ENCODE measurements at regions not wholly inside any gene's neighbourhood (a gene's known extent, or its start where the extent isn't known, plus 50 kb on each side); places are given as distances from the start of the nearest gene placed in this dataset.

GRCh38 chr15:96247621-96248305 lies 82.7 kb upstream of the NR2F2 start:
- Histone ChIP-seq H3K9me3 (ENCODE audit: control insufficient read depth, low read length) (no peaks in the 10 kb centered on the region), H3K9ac (ENCODE audit: low read length) (no peak overlapping the region), H3K4me1 (ENCODE audit: control insufficient read depth, insufficient read depth, low read length) (no peaks in the 10 kb centered on the region), H3K36me3 (ENCODE audit: control insufficient read depth, insufficient read depth, low read length, severe bottlenecking) (peaks cover 3% of the 10 kb centered on the region), H3K4me3 (ENCODE audit: low read length) (no peak overlapping the region), H3K27me3 (replicated peaks; ENCODE audit: control insufficient read depth, insufficient read depth, low read length) (no peaks in the 10 kb centered on the region)
- peak; percentile 44 for DNase-seq (ENCODE audit: low read depth)

GRCh38 chr15:96252148-96252547 lies 78.4 kb upstream of the NR2F2 start:
- Histone ChIP-seq H3K27me3 (replicated peaks; ENCODE audit: control insufficient read depth, insufficient read depth, low read length) (no peaks in the 10 kb centered on the region), H3K9me3 (ENCODE audit: control insufficient read depth, low read length) (no peaks in the 10 kb centered on the region), H3K36me3 (ENCODE audit: control insufficient read depth, insufficient read depth, low read length, severe bottlenecking) (peaks cover 3% of the 10 kb centered on the region), H3K4me3 (ENCODE audit: low read length) (no peak overlapping the region), H3K4me1 (ENCODE audit: control insufficient read depth, insufficient read depth, low read length) (peaks cover 5% of the 10 kb centered on the region), H3K9ac (ENCODE audit: low read length) (no peak overlapping the region)
- DNase-seq (ENCODE audit: low read depth) = no peak

GRCh38 chr15:96253006-96253747 lies 77.3 kb upstream of the NR2F2 start:
- H3K27me3 ChIP-seq (replicated peaks; ENCODE audit: control insufficient read depth, insufficient read depth, low read length) = no peaks in the 10 kb centered on the region
- no peak overlapping the region for H3K4me3 ChIP-seq (ENCODE audit: low read length)
- H3K4me1 ChIP-seq (ENCODE audit: control insufficient read depth, insufficient read depth, low read length) = peaks cover 5% of the 10 kb centered on the region
- H3K9me3 ChIP-seq (ENCODE audit: control insufficient read depth, low read length) = no peaks in the 10 kb centered on the region
- no peak overlapping the region for H3K9ac ChIP-seq (ENCODE audit: low read length)
- no peak for DNase-seq (ENCODE audit: low read depth)
- H3K36me3 ChIP-seq (ENCODE audit: control insufficient read depth, insufficient read depth, low read length, severe bottlenecking) = peaks cover 3% of the 10 kb centered on the region

- H3K4me3 ChIP-seq (ENCODE audit: low read length) = no peak overlapping the region
- H3K4me1 ChIP-seq (ENCODE audit: control insufficient read depth, insufficient read depth, low read length) = peaks cover 5% of the 10 kb centered on the region
- no peak for DNase-seq (ENCODE audit: low read depth)
- no peaks in the 10 kb centered on the region for H3K27me3 ChIP-seq (replicated peaks; ENCODE audit: control insufficient read depth, insufficient read depth, low read length)
- H3K9me3 ChIP-seq (ENCODE audit: control insufficient read depth, low read length) = no peaks in the 10 kb centered on the region
- H3K36me3 ChIP-seq (ENCODE audit: control insufficient read depth, insufficient read depth, low read length, severe bottlenecking) = peaks cover 3% of the 10 kb centered on the region
- H3K9ac ChIP-seq (ENCODE audit: low read length) = no peak overlapping the region
Observed at GRCh38 chr15:96254173-96254572, 76.3 kb upstream of the NR2F2 start.

GRCh38 chr15:96255599-96255998 lies 74.9 kb upstream of the NR2F2 start:
- Histone ChIP-seq H3K27me3 (replicated peaks; ENCODE audit: control insufficient read depth, insufficient read depth, low read length) (no peaks in the 10 kb centered on the region), H3K36me3 (ENCODE audit: control insufficient read depth, insufficient read depth, low read length, severe bottlenecking) (peaks cover 3% of the 10 kb centered on the region), H3K4me1 (ENCODE audit: control insufficient read depth, insufficient read depth, low read length) (peaks cover 5% of the 10 kb centered on the region), H3K4me3 (ENCODE audit: low read length) (no peak overlapping the region), H3K9me3 (ENCODE audit: control insufficient read depth, low read length) (no peaks in the 10 kb centered on the region), H3K9ac (ENCODE audit: low read length) (no peak overlapping the region)
- DNase-seq (ENCODE audit: low read depth) = no peak

- DNase-seq (ENCODE audit: low read depth) = no peak
Observed at GRCh38 chr15:96261575-96262034, 68.9 kb upstream of the NR2F2 start.

GRCh38 chr15:96262097-96262496 lies 68.4 kb upstream of the NR2F2 start:
- Histone ChIP-seq H3K9me3 (ENCODE audit: control insufficient read depth, low read length) (no peaks in the 10 kb centered on the region), H3K36me3 (ENCODE audit: control insufficient read depth, insufficient read depth, low read length, severe bottlenecking) (no peaks in the 10 kb centered on the region), H3K27me3 (replicated peaks; ENCODE audit: control insufficient read depth, insufficient read depth, low read length) (no peaks in the 10 kb centered on the region), H3K4me3 (ENCODE audit: low read length) (no peak overlapping the region), H3K9ac (ENCODE audit: low read length) (no peak overlapping the region), H3K4me1 (ENCODE audit: control insufficient read depth, insufficient read depth, low read length) (peaks cover 6% of the 10 kb centered on the region)
- peak; percentile 7 for DNase-seq (ENCODE audit: low read depth)

More at GRCh38 chr15:96261575-96262034, 68.9 kb upstream of the NR2F2 start:
- no peaks in the 10 kb centered on the region for H3K27me3 ChIP-seq (replicated peaks; ENCODE audit: control insufficient read depth, insufficient read depth, low read length)
- no peak overlapping the region for H3K4me3 ChIP-seq (ENCODE audit: low read length)
- H3K4me1 ChIP-seq (ENCODE audit: control insufficient read depth, insufficient read depth, low read length) = peaks cover 6% of the 10 kb centered on the region
- H3K9me3 ChIP-seq (ENCODE audit: control insufficient read depth, low read length) = no peaks in the 10 kb centered on the region
- H3K36me3 ChIP-seq (ENCODE audit: control insufficient read depth, insufficient read depth, low read length, severe bottlenecking) = no peaks in the 10 kb centered on the region
- H3K9ac ChIP-seq (ENCODE audit: low read length) = no peak overlapping the region

- Histone ChIP-seq H3K27me3 (replicated peaks; ENCODE audit: control insufficient read depth, insufficient read depth, low read length) (no peaks in the 10 kb centered on the region), H3K36me3 (ENCODE audit: control insufficient read depth, insufficient read depth, low read length, severe bottlenecking) (peaks cover 4% of the 10 kb centered on the region), H3K4me3 (ENCODE audit: low read length) (no peak overlapping the region), H3K4me1 (ENCODE audit: control insufficient read depth, insufficient read depth, low read length) (peaks cover 6% of the 10 kb centered on the region), H3K9ac (ENCODE audit: low read length) (no peak overlapping the region), H3K9me3 (ENCODE audit: control insufficient read depth, low read length) (no peaks in the 10 kb centered on the region)
- DNase-seq (ENCODE audit: low read depth) = no peak
Observed at GRCh38 chr15:96262549-96263489, 67.7 kb upstream of the NR2F2 start.

- Histone ChIP-seq H3K9ac (ENCODE audit: low read length) (no peak overlapping the region), H3K4me1 (ENCODE audit: control insufficient read depth, insufficient read depth, low read length) (peaks cover 6% of the 10 kb centered on the region)
- no peak for DNase-seq (ENCODE audit: low read depth)
Observed at GRCh38 chr15:96264351-96264798, 66.1 kb upstream of the NR2F2 start.

GRCh38 chr15:96264801-96265515 lies 65.5 kb upstream of the NR2F2 start:
- peaks cover 6% of the 10 kb centered on the region for H3K4me1 ChIP-seq (ENCODE audit: control insufficient read depth, insufficient read depth, low read length)
- peak; percentile 39 for DNase-seq (ENCODE audit: low read depth)

More at GRCh38 chr15:96264351-96264798, 66.1 kb upstream of the NR2F2 start:
- Histone ChIP-seq H3K4me3 (ENCODE audit: low read length) (no peak overlapping the region), H3K9me3 (ENCODE audit: control insufficient read depth, low read length) (no peaks in the 10 kb centered on the region), H3K36me3 (ENCODE audit: control insufficient read depth, insufficient read depth, low read length, severe bottlenecking) (peaks cover 4% of the 10 kb centered on the region), H3K27me3 (replicated peaks; ENCODE audit: control insufficient read depth, insufficient read depth, low read length) (no peaks in the 10 kb centered on the region)

More at GRCh38 chr15:96264801-96265515, 65.5 kb upstream of the NR2F2 start:
- Histone ChIP-seq H3K36me3 (ENCODE audit: control insufficient read depth, insufficient read depth, low read length, severe bottlenecking) (peaks cover 4% of the 10 kb centered on the region), H3K27me3 (replicated peaks; ENCODE audit: control insufficient read depth, insufficient read depth, low read length) (no peaks in the 10 kb centered on the region), H3K9me3 (ENCODE audit: control insufficient read depth, low read length) (no peaks in the 10 kb centered on the region), H3K4me3 (ENCODE audit: low read length) (no peak overlapping the region), H3K9ac (ENCODE audit: low read length) (no peak overlapping the region)

All from adipocyte (in vitro differentiated cells).